AG04449 (cell line): ENCODE measurements at regions not wholly inside any gene's neighbourhood (a gene's known extent, or its start where the extent isn't known, plus 50 kb on each side); places are given as distances from the start of the nearest gene placed in this dataset.

Experiments used
- CTCF ChIA-PET: fragments of 350-600 bp; formaldehyde crosslinking; extraction: SDS; loops from one replicate; lab custom pipeline; 2021; ENCODE audit warnings: antibody characterized with exemption; lab: Yijun Ruan, JAX
- POLR2A ChIA-PET: fragments of 400-600, 350-600 bp; formaldehyde crosslinking; extraction: SDS; loops from one replicate; lab custom pipeline; 2020; ENCODE audit warnings: antibody characterized with exemption, inconsistent platforms; lab: Yijun Ruan, JAX
- DNase-seq: peaks from one replicate; pipeline ENCODE4 v3.0.0-alpha.2; 2010; ENCODE audit warnings: low read depth, low spot score
- H3K4me3 ChIP-seq: 2 replicates; pipeline ENCODE4 v1.5.1; 2011; ENCODE audit warnings: low read depth, mild to moderate bottlenecking, control low read depth, low read length
- TF ChIP-seq, protein P1 (sequence below): IDR thresholded peaks from one replicate; pipeline ENCODE4 v1.5.1; 2011; ENCODE audit warnings: mild to moderate bottlenecking, moderate library complexity, low read length, control low read depth, inconsistent platforms; ENCODE audit not compliant: insufficient read depth; ENCODE audit errors: missing control alignments

DNA sequence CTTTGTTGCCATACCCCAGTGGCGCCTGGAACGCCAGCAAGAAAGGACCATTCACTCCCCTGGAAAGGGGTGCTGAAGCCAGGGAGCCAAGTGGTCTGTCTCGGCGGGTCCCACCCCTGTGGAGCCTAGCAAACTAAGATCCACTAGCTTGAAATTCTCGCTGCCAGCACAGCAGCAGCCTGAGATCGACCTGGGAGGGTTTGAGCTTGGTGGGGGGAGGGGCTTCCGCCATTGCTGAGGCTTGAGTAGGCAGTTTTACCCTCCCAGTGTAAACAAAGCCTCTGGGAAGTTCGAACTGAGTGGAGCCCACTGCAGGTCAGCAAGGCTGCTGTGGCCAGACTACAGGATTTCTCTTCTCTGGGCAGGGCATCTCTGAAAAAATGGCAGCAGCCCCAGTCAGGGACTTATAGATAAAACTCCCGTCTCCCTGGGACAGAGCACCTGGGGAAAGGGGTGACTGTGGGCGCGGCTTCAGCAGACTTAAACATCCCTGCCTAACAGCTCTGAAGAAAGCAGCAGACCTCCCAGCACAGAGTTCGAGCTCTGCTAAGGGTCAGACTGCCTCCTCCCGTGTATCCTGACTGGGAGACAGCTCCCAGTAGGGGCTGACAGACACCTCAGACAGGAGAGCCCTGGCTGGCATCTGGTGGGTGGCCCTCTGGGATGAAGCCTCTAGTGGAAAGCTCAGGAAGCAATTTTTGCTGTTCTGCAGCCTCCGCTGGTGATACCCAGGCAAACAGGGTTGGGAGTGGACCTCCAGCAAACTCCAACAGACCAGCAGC is 281.1 kb upstream of the SP4 start:
- ChIA-PET POLR2A (no interaction called here), CTCF (no interaction called here)
- H3K4me3 ChIP-seq: no peak overlapping the region
- no peak for DNase-seq
- TF ChIP-seq, protein P1, sequence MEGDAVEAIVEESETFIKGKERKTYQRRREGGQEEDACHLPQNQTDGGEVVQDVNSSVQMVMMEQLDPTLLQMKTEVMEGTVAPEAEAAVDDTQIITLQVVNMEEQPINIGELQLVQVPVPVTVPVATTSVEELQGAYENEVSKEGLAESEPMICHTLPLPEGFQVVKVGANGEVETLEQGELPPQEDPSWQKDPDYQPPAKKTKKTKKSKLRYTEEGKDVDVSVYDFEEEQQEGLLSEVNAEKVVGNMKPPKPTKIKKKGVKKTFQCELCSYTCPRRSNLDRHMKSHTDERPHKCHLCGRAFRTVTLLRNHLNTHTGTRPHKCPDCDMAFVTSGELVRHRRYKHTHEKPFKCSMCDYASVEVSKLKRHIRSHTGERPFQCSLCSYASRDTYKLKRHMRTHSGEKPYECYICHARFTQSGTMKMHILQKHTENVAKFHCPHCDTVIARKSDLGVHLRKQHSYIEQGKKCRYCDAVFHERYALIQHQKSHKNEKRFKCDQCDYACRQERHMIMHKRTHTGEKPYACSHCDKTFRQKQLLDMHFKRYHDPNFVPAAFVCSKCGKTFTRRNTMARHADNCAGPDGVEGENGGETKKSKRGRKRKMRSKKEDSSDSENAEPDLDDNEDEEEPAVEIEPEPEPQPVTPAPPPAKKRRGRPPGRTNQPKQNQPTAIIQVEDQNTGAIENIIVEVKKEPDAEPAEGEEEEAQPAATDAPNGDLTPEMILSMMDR: no peak

DNA sequence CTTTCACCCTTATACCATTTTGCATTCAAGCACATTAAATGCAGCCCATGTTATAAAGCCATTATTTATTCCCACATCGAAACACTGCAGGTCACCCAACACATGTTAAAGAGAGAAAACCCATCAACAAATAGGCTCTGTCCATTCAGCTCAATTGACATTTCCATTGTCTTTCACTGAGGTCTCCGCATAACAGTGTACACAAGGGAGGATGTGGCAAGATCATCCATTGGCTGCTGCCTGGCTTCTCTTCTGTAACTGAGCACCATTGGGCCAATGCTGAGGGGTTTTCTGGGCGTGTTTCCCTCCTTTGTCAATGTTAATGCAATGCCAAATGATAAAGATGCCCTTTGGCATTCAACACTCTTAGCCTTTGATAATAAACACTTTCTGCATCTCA is 278.1 kb upstream of the SP4 start:
- ChIA-PET CTCF (no interaction called here), POLR2A (no interaction called here)
- no peak for DNase-seq
- TF ChIP-seq, protein P1: no peak
- H3K4me3 ChIP-seq: no peak overlapping the region

DNA sequence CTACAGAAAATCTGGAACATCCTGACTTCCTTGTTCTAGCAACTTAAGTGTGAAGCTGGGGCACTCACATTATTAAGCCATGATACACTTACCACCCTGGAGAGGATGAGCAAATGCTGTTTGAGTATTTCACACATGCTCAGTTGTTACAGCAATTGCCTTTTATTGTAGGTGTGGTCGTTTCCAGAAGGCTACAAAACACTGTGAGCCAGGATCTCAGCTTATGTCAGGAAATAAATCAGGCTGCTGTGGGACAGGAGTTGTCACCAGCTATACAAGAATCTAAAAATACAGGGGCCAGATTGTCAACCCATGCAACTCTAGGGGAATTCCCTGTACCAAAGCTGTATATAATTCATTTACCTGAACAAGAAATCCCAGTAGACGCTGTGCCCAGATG is 273.3 kb upstream of the SP4 start:
- POLR2A ChIA-PET: no interaction called here
- CTCF ChIA-PET: no interaction called here
- H3K4me3 ChIP-seq: no peak overlapping the region
- DNase-seq: no peak
- TF ChIP-seq, protein P1: no peak

DNA sequence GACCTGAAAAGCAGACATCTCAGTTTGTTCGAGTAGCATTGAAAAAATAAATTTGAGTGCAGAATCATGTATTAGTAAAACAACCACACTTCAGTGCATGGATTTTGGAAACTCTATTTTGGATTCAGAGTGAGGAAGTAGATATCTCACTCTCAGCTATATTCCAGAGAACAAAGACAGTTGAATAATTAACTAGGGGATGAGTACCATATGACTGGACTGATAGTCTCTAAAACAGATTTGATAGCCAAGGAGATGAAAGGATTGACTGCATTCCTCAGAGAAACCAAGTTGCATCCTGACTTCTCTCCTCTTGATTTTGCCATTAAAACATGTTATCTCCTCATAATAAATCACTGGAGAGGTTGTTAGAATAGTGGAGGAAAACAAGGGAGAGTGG is 268.4 kb upstream of the SP4 start:
- TF ChIP-seq, protein P1: no peak
- DNase-seq: no peak
- no peak overlapping the region for H3K4me3 ChIP-seq
- ChIA-PET POLR2A (no interaction called here), CTCF (no interaction called here)

DNA sequence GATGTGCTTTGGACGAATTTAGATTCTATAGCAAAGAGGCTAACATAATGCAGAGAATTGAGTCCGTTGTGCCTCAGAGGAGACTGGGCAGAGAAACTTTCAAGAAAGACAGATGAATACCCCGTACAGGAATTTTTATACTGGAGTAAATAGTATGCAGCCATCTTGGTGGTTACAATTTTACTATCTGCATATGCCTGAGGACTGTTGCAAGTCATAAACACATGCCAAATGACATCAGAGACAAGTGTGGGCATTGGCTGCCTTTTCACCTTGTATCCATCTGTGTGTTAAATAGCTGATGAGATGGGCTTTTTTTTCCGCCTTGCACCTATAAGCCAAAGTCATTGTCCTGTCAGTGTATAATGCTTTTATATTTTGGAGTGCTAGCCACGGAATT is 267.5 kb upstream of the SP4 start:
- TF ChIP-seq, protein P1: no peak
- CTCF ChIA-PET: no interaction called here

DNA sequence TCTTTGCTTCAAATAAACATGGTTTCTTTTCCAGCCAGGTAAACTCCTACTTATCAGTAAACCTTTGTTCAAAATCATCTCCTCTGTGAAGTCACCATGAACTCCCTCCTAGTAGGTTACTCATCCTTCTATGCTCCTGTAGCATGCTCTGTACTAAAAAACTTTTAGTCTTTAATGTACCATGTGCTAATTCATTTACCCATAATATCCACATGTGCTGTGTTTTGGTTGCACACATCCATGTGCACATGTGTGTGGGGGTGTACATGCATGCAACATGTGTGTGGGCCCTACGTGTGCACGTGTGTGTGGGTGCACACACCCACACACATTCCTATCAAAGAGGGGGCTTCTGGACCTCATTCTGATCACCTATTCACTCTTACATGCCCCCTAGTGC is 259.9 kb upstream of the SP4 start:
- no peak overlapping the region for H3K4me3 ChIP-seq
- ChIA-PET CTCF (no interaction called here), POLR2A (no interaction called here)
- TF ChIP-seq, protein P1: no peak
- no peak for DNase-seq

More for the DNA sequence above, 267.5 kb upstream of the SP4 start:
- no peak for DNase-seq
- POLR2A ChIA-PET: no interaction called here
- no peak overlapping the region for H3K4me3 ChIP-seq
